NCI-H526 treated with DMSO at 0.1 percent for 48 hours (cell line): ENCODE measurements at regions not wholly inside any gene's neighbourhood (a gene's known extent, or its start where the extent isn't known, plus 50 kb on each side); places are given as distances from the start of the nearest gene placed in this dataset.
A peak's percentile ranks its signal among the peaks of the same experiment; 100 is the strongest.

ENCODE experiments used
- DNase-seq: peaks from one replicate; lab custom pipeline; 2025; lab: John Stamatoyannopoulos, UW

DNA sequence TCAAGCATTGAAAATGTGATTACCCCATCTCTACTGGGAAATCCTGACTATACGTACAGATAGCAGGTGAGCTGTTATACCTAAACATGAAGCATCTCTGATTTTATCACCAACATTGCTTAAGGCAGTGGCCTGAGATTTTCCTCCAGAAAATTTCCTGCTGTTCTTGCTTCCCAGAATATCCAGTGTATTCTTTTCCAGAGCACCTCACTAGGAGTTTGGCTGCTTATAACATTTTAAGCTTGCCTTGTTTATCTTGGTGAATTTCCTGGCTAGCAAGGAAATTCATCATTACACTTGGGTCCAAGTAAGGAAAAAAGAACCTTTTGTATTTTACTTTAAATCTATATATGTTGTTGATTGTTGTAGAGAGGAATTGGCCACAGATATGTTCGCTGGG, 73.0 kb upstream of the CLCN4 start:
- DNase-seq: no peak

- peak; percentile 13 for DNase-seq
Measured at GRCh38 chrX:10085223-10085622, 71.6 kb upstream of the CLCN4 start.

- DNase-seq: no peak
Measured at GRCh38 chrX:10086676-10087075, 70.1 kb upstream of the CLCN4 start.

GRCh38 chrX:10087391-10087790, 69.4 kb upstream of the CLCN4 start:
- DNase-seq: no peak

DNA sequence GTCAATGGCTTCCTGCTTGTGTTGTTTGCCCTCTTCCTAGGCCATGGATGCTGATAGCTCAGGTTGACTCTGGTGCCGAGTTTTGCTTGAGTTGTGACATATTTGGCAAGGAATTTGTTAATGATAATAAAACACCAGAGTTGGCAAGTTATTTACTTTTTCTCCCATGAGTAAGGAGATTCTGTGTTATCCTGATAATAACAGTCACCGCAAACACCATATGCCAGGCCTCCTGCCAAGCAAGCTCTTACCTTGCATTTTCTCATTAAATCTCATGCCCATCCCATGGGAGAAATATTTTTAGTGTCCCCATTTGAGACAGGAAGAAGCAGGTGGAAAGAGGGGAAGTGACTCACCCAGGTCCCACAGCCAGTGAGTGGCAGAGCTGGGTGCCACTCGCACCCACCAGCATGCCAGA, 67.4 kb upstream of the CLCN4 start:
- DNase-seq: no peak

GRCh38 chrX:10090319-10090718, 66.5 kb upstream of the CLCN4 start:
- no peak for DNase-seq

- DNase-seq: no peak
Measured at GRCh38 chrX:10095246-10095645, 61.5 kb upstream of the CLCN4 start.

DNA sequence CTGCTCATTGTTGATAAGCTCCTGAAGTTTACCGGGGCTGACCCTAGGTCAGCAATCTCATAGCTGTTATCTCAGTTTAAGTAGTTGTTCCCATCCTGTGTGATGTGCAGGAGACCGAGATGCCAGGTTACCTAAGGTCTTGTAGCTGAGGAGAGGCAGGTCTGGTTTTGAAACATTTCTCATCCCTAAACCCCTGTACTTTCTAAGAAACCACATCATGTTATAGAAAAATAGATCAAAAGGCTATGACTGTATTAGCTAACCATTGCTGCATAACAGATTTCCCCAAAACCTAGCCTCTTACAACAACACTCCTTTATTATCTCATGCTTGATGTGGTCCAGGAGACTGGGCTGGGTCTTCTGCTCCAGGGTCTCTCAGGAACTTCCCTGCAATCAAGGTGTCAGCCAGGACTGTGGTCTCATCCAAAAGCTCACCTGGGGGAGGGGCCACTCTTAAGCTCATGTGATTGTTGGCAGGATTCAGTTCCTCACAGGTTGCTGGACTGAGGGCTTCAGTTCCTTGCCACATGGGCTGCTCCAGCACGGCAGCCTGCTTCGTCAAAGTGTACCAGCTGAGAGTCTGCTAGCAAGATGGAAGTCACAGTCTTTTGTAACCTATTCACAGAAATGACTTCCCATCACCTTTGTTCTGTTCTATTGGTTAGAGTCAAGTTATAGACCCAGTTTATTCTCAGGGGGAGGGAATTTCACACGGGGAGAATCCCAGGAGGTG, 60.9 kb upstream of the CLCN4 start:
- DNase-seq: no peak

- DNase-seq: no peak
Measured at GRCh38 chrX:10098270-10098713, 58.5 kb upstream of the CLCN4 start.

GRCh38 chrX:10099411-10099810, 57.4 kb upstream of the CLCN4 start:
- no peak for DNase-seq

DNA sequence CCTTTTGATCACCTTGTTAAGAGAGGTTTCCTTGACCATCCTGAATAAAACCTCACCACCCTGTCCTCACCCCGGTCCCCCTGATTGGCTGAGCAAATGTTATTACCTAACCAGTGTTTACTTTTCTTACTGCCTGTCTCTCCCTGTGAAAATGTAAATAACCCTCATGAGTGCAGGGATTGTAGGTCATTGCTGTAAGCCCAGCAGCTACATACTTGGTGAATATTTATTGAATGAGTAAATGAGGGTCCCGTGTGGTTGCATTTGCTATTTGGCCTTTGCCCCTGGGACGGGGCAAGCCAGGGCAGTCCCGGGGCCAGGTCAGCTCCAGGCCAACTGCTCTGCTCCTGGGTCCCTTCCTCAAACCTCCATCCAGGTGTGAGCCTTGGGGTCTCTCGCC, 55.5 kb upstream of the CLCN4 start:
- peak; percentile 7 for DNase-seq

DNA sequence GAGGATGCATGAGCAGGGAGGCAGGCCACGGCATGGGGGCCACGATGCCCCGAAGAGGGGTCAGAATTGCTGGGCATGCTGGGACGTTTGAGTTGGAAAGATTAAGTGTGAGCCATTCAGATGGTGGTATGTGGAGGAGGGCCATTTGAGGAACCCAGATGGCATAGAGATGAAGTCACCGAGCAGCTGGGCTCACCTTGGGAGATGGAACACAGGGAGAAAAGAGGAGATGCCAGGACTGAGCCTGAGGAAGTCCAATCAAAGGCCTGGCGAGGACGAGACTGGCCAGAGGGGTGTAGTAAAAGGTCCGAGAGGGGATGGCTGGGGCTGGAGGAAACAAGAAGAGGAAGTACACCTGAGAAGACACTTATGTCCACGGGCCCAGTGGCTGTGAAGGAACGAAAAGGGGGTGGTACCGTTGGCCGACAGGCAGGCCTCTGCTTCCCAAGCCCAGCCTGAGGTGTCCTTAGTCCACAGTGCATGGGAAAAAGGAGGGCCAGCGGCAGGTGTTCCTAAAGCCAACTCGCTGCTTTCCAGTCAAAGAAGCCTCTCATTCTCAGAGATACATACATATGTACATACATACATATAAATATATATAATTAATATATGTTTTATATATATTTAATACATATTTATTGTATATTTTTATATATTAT, 54.6 kb upstream of the CLCN4 start:
- DNase-seq: no peak

DNA sequence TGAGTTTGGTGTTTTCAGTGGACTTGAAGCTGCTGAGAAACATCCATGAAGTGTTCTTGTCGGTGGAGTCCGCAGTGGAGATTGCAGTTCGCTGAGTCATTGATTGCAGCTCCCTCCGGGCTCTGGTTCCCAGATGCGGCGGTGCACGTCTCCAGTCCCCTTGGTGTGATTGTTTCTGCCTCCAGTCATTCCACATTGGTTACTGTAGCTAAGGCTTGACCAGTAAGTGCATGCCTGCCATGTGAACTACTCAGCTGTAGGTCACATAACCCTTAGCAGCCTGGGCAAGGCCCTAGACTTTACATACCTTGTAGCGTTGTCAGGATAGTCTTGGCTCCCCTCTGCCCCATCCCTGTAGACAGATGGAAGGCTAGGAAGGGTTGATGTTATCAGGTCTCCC, 53.8 kb upstream of the CLCN4 start:
- DNase-seq: no peak

GRCh38 chrX:10104958-10105658, 51.7 kb upstream of the CLCN4 start:
- no peak for DNase-seq

- DNase-seq: no peak
Measured at GRCh38 chrX:10106806-10107205, 50.0 kb upstream of the CLCN4 start.
